Ramos (cell line): ENCODE measurements at regions not wholly inside any gene's neighbourhood (a gene's known extent, or its start where the extent isn't known, plus 50 kb on each side); places are given as distances from the start of the nearest gene placed in this dataset.

Experiments used
- in situ Hi-C: fragments of 300-500 bp; cut with MboI; formaldehyde crosslinking; loops from one replicate; pipeline ENCODE4 v1.14.3; 2022; ENCODE audit warnings: low sequenced_read_pairs; ENCODE audit not compliant: unreplicated experiment

DNA sequence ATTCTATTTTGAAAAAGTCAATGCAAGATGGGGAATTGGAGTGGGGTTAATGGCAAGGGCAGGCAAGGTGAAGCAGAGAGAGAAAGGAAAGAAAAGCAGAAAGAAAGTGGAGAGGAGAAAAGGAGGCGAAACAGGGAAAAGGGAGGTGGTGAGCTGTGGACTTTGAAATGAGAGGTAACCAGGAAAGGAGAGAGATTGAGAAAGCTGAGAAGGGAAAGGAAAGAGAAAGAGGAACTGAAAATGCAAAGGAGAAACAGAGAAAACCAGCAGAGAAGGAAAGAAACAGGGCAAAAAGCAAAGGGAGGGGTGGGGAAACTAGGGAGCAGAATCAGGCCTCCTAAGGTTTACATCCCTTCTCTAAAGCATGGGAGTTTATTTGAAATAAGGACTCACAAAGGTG, 72.5 kb upstream of the TPK1 start:
- in situ Hi-C loops: no loop called here

DNA sequence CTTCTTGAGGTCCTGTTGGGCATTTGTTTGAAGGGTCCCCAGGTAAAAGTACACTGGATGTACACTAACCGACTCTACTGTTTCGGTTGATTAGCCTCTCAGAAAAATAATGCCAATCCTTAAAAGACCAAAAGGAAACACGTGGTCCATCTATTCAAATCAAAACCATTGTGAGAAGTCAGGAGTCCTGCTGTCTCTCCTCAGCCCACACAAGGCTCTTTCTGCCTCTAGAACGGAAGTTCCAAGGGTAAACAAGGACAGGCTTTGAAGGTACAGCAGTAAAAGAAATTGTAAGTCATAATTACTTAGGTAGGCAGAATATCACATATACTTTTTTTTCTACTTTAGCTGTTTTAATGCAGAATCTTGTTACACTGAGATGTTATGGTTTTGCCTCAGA, 71.7 kb upstream of the TPK1 start:
- in situ Hi-C loops: no loop called here

DNA sequence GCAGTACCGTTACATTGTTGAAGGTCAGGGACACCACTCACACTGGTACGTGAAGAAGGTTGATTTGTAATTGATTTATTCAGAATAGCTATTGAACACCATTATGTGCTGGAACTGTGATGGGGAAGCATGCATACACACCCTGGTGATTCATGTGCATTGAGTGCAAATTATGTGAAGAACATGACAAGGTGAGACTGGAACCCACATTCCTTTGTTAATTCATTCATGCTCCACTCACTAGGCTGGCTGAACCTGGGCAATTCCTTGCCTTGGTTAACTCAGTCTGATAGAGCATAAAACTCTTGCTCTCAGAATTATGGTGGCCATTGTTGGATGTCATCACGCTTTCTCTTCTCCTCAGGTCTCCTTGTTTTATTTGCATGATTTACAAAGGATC, 67.3 kb upstream of the TPK1 start:
- in situ Hi-C loops: no loop called here

DNA sequence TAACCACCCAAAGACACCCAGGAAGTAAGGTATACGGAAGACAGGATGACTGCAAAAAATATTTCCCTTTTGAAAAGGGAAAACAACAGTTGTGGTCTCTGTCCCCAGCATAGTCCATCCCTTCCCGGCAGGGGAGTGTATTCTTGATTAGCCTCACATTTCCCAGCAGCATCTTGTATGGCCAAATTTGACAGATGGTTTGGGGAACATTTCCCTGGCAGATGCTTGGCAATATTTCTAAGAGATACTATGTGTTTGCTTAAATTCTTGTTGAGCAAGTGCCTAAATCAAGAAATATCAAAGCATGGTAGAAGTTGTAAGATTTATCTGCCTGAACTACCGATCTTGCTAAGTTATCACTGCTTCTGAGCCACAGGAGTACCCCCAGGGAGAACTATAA, 56.9 kb upstream of the TPK1 start:
- in situ Hi-C loops: no loop called here
